GM04504 (cell line): ENCODE measurements at regions not wholly inside any gene's neighbourhood (a gene's known extent, or its start where the extent isn't known, plus 50 kb on each side); places are given as distances from the start of the nearest gene placed in this dataset.
"Not testable (repeated sequence)": the region's sequence is repeated elsewhere in the genome, so short reads cannot be mapped to it uniquely, and the experiment has no call there.

Experiments used
- DNase-seq: peaks from one replicate; pipeline ENCODE4 v3.0.0-alpha.2; 2012; ENCODE audit warnings: low read depth

DNA sequence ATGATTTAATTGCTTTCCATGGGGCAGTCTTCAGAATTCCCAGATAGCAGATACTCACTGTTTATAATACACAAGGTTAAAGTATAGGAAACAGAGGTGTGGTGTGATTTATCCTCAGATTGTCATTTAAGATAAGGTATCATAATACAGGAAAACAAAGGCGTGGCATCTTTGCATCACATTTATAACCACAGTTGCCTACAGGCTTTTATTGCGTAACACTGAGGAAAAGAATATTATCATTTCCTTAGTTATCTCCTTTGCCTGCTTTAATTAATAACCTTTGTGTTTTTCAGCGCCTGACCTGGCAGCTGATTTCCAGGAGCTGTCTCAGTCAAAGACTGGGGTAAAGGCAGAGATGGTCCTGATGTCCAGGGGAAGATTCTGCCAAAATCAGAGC is 68.8 kb downstream of the SSX7 start:
- no peak for DNase-seq

DNA sequence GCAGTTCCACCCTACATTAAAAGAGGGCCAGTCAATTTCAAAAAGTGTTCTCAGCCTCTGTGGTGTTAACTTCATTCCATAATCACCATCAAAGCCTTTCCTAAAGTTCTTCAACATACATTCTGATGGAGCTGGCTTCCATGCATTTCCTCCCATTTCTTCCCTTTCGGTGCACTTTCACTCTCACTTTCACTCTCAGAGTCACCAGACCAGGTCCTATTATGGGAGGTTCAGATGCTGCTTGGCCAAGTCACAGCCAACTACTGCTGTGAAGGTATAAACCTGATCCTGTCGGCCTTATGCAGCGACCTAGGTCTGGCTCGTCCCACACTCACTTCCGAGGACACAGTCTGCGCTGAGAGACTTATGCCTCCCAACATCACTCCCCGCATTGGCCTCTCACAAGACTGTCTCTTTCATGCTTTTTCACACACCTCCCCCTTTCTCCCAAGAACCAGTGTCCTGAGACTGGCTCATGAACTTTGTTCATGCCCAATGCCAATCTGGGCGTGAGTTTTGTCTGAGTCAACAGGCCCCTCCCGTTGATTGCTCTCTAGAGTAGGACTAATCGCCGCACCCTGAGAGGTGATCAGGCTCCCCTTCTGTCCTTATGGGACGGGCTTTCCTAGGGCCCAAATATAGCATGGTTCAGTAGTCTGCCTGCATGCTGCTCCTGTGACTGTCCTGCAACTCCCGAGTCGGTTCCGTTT is 60.8 kb upstream of the XAGE1B start:
- no peak for DNase-seq

DNA sequence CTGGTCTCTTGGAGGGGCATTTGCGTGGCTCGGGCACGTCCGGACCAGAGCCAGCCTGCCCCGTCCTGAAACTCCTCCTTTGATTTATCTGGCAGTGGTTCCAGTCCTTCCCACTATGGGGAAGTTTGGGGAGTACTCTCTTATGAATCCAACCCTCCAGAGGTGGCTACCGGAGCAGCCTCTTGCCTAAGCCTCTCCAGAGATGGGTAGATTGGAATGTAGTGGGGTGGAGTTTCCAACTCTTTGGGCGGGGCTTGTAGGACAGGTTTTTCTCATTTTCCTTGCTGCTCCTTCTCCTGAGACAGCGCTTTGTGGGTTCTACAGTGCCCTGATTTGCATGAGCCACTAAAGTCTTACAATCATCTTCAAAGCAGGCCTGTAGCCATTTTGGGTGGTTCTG is 60.1 kb upstream of the XAGE1B start:
- no peak for DNase-seq

DNA sequence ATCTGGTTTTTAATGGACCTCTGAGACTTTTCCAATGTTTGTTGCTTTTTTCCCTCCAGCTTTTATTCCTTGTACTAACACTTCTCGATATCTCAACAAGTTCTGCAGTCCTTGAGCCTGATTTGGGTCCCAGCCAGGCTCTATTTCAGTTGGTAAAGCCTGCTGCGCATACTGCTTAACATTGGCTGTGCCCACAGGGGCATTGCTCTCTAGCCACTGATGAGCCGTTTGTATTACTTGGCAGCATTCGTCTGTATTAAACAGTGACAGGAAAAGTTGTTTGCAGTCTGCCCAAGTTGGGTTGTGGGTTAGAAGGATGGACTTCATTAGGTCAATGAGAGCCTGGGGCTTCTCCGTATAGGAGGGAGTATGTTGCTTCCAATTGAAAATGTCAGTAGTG is 59.6 kb upstream of the XAGE1B start:
- no peak for DNase-seq

DNA sequence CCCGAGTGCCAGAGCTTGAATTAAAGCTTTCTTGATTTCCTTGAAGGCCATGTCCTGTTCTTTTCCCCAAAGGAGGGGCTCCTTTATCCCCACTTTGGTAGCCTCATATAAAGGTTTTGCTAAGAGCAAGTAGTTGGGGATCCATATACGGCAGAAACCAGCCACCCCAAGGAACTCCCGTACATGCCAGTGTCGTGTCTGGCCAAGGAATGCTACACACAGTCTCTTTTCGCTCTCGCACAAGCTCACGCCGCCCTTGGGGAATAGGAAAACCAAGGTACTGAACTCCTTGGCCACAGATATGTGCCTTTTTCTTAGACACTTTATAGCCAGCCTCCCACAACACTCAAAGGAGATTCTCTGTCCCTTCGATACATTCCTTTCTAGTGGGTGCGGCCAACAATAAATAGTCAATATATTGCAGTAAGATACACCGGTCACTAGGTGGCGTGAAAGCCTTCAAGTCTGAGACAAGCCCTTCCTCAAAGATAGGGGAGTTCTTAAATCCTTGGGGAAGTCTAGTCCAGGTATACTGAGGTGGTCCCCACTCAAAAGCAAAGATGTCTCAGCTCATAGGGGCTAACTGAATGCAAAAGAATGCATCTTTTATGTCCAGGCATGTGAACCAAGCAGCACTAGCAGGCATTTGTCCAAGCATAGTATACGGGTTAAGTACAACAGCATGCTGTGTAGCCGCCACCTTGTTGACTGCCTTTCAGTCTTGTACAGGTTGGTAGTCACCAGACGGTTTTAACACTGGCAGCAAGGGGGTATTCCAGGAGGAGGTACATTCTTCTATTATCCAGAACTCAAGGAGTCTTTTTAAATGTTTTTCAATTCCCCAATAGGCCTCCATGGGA is 57.8 kb upstream of the XAGE1B start:
- peak; percentile 12 for DNase-seq

DNA sequence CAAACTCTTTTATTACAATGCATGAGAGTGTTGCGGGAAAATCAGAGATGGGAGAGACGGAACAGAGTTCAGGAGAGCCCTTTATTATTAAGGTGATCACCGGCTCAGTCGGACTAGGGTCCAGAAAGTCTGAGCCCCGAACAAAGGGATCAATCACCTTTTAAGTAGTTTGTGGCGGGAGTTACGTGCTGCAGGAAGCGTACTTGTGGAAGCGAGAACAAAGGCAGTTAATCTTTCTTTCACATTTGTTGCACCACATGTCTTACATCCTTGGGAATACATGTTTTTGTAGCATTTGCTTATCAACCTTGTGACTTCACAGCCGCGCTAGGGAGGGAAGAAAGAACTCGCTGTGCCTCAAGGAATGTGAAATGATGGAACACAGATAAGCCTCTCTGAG is 51.3 kb upstream of the XAGE1B start:
- not testable (repeated sequence) for DNase-seq
